NCI-H2107 (cell line): ENCODE measurements at regions not wholly inside any gene's neighbourhood (a gene's known extent, or its start where the extent isn't known, plus 50 kb on each side); places are given as distances from the start of the nearest gene placed in this dataset.
"Not testable (repeated sequence)": the region's sequence is repeated elsewhere in the genome, so short reads cannot be mapped to it uniquely, and the experiment has no call there.

Experiments used
- DNase-seq: peaks from one replicate; lab custom pipeline; 2025; lab: John Stamatoyannopoulos, UW

GRCh38 chr6:48401016-48401415 lies 290.0 kb upstream of the PTCHD4 start:
- DNase-seq = no peak

DNA sequence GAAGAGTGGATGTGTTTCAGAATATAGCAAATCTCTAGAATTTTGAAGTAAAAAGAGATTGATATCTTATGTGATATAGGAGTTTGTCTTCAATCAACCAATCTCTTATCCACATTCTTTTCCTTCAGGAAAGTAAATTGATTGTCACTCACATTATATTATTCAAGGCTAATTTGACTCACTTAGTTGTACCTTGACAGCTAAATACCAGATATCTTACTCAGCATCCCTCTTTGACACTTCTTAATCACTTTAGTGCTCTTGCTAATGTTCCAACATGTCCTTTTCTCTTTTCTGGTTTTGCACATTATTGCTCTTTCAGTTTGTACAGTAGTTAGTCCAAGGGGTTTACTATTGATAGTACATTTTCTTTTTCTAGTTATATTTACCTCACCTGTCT lies 286.9 kb upstream of the PTCHD4 start:
- DNase-seq = no peak

GRCh38 chr6:48389146-48390043 lies 278.4 kb upstream of the PTCHD4 start:
- DNase-seq = no peak

DNA sequence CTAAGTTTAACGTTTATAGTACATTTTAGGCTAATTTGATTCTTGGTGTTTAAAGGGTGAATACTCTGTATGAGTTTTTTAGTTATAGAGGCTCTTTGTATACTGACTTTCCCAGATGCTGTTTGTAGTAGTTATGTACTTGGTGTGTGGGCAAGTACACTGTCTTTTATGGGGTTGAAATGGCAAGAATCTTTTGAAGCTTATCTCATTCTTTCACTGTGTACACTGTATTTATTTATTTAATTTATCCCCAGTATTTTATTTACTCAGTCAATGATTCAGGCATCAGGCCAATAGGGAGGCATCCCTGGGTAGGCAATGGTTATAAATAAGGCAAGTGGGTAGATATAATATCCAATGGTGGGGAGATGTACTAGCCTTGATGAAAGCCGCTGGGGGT lies 277.0 kb upstream of the PTCHD4 start:
- no peak for DNase-seq

DNA sequence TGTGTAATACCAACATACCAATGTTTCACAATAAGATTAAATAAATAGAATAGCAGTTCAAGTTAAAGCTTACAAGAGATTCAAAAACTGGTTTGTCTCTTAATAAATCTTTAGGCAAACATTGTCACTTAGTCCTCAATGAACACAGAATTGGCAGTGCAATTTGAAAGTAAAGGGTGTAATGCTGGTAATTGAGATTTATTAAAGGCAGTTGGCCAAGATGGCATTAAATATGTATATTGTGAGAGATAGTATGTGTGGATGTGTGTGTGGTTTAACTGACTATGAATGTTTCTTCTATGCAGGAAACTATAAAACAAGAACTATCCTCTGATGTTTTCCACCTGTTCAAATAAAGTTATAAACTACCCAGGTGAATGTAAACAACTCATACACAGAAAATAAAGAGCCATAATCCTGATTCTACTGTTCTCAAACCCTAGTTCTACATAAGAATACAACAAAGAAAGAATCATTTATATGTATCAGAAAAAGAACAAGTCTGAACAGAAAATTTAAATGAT lies 267.9 kb upstream of the PTCHD4 start:
- no peak for DNase-seq

- DNase-seq = no peak
Observed at GRCh38 chr6:48377115-48377514, 266.1 kb upstream of the PTCHD4 start.

GRCh38 chr6:48371226-48371625 lies 260.2 kb upstream of the PTCHD4 start:
- DNase-seq = not testable (repeated sequence)

DNA sequence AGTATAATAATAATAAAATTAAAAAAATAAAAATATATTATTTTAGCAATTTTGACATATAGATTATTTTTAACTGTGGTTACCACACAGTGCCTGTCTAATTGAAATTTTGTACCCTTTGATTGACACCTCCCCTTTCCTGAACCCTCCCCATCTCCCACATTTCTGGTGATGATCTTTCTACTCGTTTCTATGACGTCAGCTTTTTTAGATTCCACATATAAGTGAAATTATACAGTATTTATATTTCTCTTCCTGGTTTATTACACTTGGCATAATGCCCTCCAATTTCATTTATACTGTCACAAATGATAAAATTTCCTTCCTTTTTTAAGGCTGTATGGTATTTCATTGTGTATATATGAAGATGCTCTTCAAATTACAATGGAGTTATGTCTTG lies 258.1 kb upstream of the PTCHD4 start:
- no peak for DNase-seq

DNA sequence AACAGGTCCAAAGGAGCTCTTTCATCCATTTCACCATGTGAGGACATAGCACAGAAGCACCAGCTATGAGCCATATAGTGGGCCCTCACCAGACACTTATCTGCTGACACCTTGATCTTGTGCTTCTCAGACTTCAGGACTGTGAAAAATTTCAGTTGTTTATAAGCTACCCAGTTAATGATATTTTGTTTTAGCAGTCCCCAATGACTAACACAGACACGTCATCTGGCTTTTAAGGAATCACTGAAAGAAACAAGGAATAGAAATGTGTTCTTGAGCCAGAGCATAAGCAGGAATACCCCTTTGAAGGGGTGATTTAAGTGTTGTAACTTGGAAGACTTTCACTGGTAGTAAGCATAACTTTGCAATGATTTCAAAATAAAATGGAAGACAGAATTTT lies 214.7 kb upstream of the PTCHD4 start:
- no peak for DNase-seq

DNA sequence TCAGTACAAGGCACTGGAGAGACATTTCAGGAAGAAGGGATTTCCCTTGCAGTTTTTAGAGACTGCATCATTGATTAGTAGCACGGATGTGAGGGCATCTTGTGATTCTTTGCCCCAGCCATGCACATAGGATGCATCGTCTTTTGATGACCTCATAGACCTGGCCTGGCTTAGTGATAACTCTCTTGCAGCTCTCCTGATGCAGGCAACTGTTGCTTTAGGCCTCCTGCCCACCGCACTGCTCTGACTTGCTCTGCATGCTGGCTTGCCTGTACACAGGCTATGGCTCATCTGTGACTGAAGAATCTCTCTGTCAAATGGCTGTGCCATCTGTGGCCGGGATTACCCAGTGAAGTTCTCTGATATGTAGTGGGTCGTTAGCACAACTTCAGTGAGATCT lies 207.7 kb upstream of the PTCHD4 start:
- DNase-seq = no peak

- DNase-seq = no peak
Observed at GRCh38 chr6:48315915-48316314, 204.9 kb upstream of the PTCHD4 start.

DNA sequence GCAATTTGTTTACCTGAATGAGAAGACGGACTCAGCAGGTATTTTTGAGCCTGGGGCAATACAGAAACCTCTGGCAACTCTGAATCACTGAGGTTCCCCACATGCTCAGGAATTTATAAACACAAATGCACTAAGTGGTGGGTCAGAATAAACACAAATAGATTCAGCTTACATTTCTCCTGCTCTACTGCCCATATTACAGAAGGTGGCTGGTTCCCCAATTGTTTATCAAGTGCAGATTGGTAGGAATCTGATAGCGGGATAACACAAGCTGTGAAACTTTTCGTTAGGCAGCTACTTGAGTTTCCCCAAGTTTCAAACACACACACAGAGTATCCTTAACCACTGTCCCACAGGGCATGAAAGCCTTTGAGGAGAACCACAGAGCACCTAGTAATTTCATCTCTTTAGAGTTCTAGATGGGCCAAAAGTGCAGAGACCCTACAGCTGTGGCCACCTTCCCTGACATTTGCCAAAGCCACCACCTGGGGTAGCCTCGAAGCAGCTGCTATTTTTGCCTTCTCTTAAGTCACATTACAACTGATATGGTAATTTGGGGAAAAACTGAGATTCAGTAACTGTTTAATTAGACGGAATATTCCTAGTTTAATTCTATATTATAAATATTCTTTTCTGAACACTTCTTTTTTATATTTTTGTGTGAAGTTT lies 204.2 kb upstream of the PTCHD4 start:
- no peak for DNase-seq

DNA sequence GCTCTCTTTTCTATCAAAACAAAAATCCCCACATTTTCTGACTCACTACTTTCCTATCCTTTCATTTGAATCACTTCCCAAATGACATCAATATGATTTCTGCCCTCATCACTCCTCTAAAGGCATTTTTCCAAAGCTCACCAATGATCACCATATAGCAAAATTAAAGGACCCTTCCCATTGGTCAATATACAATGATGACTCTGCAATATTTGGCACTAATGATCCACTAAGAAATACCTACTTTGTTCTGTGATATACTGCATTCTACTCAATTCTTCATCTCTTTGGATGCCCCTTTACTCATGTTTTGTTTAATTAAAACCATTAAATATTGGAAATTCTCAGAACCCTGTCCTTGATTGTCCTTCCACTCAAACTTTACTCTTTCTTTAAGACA lies 200.3 kb upstream of the PTCHD4 start:
- DNase-seq = no peak

DNA sequence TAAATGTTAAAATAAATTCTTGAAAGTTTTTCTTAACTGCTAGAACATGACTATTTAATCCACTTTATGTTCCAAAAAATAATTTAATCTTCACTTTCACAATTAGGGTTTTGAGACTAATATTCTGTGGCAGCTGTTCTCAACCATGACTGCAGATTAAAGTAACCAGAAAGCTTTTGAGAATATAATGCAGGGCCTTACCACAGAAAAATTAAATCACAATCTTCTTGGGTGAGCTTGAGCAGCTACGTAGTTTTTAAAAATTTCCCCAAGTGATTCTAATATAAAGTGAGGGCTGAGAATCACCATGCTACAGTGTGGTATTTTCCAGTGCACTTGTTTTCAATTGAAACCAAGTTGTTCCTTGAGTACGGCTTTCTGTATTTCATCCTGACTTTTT lies 196.6 kb upstream of the PTCHD4 start:
- DNase-seq = no peak

DNA sequence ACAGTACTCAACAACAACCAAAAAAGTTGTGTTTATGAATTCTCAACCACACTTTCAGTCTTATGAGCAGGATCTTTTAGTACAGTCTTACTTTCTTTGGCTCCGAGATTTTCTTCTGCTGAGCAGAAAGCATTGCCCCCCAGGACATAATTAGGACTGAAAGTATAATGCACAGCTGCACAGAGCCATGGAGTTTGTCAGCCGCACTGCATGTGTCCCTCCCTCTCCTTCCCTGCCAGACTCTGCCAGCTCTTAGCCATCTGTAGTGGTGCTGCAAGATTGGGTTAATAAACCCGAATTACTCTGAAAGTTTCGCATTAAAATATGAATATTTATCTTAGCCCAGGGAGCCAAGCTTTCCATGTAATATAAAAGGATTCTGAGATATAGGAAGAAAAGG lies 179.6 kb upstream of the PTCHD4 start:
- no peak for DNase-seq

DNA sequence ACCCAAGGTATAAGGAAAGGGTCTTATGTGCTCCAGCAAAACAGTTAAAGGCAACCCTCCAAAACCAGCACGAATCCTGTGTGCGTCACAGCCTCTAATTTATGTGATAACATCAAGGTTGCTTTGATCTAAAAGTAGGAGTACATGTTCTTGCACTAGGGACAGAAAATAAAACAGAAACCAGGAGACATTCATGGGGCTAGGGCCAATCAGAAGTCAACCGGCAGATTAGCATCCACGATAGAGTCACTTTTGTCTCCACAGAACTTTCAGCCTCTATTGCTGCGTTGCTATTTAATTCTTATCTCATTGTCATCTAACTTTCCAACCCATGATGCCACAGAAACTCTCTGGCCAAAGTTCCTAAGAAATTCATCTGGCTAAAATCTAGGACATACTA lies 178.8 kb upstream of the PTCHD4 start:
- DNase-seq = no peak

GRCh38 chr6:48281217-48281616 lies 170.2 kb upstream of the PTCHD4 start:
- DNase-seq = no peak

GRCh38 chr6:48280035-48280620 lies 169.1 kb upstream of the PTCHD4 start:
- DNase-seq = no peak

DNA sequence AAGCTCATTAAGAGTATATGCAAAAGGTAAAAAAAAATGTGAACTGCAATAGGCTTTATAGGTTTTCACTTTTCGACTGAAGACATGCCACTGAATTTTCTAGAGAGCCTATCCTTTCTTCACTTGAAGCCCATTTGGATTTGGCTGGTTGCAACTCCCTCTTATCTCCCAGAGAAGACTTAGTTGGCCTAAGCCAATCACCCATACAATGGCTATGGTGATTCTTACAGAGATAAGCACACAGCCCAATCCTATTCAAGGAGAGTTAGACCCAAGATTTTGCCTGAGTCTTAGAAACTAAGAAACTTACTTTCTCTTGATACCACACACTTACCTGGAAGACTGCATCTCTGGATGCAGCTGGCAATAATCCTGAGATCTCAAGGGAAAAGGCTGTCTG lies 167.3 kb upstream of the PTCHD4 start:
- DNase-seq = no peak

- DNase-seq = no peak
Observed at GRCh38 chr6:48272518-48272917, 161.5 kb upstream of the PTCHD4 start.

DNA sequence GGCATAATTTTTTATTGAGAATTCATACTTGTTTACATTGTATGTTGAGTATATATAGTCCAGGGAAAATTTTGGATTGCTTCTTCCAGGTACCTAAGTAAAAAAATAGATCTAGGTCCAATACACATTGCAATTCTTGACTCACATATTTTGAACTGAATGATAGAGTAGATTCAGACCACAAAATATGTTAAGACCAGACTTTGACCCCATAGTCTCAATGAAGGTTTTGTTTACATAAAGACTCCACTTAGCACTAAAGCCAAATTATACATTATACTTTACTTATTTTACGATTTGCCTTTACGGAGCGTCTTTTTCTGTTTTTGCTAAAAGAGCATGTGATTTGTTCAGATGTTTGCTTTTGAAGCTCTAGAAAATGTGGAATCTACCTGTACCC lies 144.1 kb upstream of the PTCHD4 start:
- no peak for DNase-seq

DNA sequence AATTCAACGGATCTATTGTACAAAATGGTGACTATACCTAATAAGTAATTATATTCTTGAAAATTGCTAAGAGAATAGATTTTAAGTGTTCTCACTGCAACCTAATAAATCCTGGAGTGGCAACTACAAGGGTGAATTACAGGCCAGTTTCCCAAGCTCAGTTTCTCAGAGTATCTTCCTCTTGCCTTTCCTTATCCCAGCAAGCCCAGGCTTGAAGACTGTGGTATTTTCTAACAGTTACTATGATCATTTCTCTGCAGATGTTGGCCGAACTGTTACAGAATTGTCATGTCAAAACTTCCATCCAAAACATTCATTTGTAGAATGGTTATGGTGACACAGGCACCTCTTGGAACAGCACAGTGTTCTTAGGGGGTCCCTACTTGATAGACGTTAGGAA lies 138.1 kb upstream of the PTCHD4 start:
- no peak for DNase-seq

DNA sequence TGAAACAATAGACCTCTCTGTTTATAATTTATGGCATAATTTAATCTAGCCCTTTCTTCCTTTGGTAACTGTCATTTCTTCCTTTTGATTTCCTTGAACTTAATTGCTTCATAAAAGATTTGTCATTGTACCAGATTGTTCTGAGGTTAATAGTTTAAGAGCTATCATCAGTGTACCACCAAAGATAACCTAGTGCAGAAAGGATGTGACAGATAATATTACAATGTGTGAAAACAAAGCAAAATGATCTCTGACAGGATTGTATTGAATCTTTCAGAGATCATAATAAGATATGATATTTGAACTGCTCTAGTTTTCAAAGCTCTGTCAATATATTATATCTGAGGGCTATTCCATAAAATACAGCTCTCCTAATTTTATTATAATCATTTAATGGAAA lies 132.1 kb upstream of the PTCHD4 start:
- no peak for DNase-seq
